NCI-H146 (cell line): ENCODE measurements at regions not wholly inside any gene's neighbourhood (a gene's known extent, or its start where the extent isn't known, plus 50 kb on each side); places are given as distances from the start of the nearest gene placed in this dataset.
A peak's percentile ranks its signal among the peaks of the same experiment; 100 is the strongest.

Source experiments
- DNase-seq: peaks from one replicate; lab custom pipeline; 2025; lab: John Stamatoyannopoulos, UW

DNA sequence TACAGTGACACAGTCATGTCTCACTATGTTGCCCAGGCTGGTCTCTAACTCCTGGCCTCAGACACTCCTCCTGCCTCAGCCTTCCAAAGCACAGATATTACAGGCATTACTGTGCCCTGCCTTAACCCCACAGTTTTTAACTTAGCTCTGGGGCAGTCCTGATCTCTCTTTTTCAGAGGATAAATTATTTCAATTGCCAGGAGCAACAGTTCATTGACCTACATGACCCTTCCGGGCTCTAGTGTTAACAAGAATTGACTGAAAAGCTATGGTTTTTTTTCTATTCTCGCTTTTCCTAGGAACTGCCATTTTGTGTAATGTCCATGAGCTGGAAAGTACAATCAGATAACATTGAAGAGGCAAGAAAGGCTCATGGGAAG is 92.8 kb downstream of the HNRNPLL start:
- no peak for DNase-seq

DNA sequence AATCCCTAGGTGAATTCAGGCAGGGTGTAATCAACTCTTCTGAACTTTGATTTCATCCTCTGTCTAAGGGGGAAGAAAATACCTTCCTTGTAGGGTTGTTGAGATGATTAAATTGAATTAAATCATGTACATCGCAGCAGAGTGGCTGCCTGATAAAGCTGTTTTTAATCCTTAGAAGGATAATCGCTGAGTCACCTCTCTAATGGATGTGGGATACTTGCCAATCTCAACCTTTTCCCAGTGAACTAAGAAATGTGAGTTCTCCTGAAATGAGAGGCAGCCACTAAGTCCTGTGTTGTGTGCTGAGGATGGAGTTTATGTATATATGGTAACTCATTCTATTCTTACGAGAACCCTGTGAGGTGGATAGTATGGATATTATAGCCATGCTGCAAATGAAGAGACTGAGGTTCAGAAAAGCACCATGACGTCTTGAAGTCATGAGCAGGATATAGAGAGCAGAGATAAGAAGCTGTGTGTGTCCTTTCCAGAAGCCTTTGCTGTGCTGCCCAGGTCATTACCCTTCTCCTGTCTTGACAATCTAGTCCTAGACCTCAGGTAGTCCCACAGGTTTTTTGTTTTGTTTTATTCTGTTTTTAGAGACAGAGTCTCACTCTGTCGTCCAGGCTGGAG is 93.3 kb downstream of the HNRNPLL start:
- no peak for DNase-seq

DNA sequence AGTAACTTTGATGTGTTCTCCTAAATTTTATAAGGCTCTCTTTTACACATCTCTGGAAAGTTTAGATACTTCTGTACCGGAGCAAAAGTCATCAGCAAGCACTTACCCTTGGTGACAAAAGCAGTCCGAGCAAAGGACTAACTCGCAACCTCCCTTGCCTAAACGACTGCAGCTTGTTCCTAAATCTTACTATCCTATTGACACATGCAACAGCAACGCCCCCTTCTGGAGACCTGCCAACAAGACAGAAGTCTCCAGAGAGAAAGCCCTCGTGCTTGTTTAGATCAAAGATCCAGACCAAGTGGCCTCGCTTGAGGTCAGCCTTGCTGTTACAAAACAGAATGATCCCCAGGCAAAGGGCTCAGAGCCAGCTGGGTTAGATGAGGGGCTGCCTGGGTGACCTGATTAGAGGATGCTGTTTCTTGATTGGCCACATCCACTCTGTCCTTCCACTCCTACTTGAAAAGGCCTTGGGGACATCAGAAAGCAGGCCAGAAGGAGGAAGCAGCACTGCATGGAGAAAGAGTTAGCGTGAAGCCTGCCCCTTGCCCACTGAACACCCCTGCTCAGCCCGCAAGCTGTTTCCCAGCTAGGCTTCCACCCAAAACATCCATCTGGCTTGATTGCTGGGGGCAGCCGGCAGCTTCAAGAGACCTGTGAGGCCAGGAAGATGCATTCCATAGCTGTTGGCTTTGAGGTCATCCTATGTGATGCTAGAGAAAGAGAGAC is 94.3 kb downstream of the HNRNPLL start:
- DNase-seq, result peak; percentile 82

DNA sequence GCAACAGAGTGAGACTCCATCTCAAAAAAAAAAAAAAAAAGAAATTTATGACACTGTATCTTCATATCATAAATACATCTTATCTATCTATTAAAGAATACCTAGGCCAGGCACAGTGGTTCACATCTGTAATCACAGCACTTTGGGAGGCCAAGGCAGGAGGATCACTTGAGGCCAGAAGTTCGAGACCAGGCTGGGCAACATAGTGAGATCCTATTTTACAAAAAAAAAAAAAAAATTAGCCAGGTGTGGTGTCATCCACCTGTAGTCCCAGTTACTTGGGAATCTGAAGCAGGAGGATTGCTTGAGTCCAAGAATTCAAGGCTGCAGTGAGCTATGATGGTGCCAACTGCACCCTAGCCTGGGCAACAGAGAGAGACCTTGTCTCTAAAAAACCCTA is 95.0 kb downstream of the HNRNPLL start:
- no peak for DNase-seq

DNA sequence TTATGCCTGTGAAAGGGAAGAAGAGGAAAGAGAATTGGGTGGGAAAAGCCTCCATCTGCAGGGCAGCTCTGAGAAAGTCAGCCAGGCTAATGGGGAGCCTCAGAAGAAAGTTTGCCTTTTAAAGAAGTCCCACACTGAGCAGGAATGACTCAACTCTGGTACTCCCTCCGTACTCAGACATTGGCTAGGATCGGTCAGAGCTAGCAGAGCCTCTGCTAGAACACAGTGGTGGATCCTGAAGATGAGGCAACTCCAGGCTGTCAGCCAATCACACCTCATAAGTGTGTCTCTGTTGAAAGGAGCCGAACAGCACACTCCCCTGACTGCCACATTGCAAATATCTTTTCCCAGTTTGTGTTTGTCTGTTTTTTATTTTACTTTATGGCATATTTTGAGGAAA is 96.9 kb downstream of the HNRNPLL start:
- DNase-seq, result no peak

DNA sequence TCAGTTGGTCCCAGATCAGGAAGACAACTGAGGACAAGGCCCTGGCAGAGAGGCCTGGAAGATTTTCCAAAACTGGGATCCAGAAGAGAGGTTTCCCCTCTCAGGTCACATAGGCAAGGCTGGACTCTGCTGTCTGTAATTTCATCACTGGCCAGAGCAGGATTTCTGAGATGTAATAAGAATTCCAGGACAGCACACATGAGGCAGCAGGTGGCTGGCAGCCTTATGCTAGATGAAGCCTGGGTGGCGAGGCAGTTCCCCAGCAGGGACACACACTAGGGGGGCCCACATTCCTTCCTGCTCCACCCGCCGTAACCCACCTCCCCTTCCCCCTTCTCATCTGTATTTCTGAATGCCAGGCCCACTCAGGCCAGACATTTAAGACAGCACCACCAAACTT is 98.6 kb downstream of the HNRNPLL start:
- no peak for DNase-seq

DNA sequence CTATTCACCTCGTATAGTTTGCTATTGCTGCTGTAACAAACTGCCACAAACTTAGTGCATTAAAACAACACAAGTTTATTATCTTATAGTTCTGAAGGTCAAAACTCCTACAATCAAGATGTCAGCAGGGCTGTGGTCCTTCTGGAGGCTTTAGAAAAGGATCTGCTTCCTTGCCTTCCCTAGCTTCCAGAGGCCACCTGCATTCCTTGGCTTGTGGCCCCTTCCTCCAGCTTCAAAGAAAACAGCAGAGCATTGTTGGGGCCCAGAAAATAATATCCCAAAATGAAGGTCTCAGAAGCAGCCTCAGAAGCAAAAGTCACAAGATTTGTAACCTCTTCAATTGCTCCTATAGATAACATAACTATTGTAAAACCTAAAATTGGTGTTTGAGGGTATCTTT is 100.6 kb downstream of the HNRNPLL start:
- DNase-seq, result no peak

DNA sequence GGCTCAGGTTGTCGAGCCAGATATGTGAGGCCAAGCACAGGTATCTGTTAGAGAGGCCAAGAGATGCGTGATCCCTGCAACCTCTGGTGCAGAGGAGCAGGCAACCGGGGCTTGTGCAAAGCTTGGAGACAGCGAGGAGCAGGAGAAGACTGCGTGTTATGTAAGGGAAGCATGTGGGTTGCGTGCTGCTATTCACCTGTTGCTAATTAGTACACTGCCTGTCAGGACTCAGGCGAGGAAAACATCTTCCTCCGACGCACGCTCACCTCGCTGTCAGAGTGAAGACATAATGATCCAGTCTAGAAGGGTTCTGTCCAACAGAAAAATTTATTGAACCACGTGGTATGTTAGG is 102.5 kb downstream of the HNRNPLL start:
- no peak for DNase-seq

DNA sequence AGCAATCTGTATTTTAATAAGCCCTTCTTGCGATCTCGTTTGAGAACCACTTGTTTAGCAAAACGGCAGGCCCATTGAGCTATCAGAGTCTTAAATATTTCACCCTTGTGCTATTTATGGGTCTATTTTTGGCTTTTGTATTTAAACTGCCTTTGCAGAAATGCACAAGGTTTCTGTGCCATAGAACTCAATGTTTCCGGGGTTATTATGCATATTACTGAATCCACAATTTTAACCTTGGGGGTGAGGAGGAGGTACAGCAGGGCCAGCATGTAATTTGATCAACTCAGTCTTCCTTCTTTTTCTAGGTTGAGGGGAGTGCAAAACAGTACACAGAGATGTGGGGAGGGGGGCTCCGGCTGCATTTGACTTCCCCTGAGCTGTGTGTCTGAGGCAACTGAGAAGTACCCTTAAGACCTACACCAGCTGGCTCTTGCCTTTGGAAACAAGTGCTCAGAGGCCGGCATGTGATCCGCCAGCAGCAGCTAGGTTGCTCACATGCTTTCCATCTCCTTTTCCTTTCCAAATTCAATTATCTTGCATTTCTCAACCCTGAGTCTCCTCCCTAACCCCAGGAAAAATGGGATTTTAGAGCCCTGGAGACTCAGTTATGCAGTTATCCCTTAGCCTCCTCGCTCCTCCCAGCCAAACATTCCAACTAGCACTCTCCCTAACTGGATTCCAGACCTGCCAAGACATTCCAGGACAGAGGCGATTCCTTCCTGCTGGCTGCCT is 103.0 kb downstream of the HNRNPLL start:
- no peak for DNase-seq

DNA sequence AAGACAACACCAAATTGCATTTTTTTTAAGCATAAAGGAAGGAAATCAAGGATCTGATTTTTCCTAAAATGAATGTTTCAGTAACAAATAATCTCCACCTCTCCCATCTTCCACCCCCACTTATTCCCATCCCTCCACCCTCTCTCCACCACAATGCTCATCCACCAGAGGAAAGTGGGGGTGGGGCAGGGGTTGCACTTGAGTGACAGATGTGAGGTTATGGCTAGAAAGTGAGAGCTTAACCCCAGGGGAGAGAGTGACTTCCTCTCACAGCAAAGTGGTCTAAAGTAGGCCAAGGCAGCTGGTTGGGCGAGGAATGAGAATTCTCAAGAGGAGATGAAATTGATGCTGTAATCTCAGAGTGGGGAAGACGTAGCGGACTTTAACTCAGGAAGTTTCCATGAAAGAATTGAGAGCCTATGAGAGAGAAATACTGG is 104.7 kb downstream of the HNRNPLL start:
- peak; percentile 37 for DNase-seq

DNA sequence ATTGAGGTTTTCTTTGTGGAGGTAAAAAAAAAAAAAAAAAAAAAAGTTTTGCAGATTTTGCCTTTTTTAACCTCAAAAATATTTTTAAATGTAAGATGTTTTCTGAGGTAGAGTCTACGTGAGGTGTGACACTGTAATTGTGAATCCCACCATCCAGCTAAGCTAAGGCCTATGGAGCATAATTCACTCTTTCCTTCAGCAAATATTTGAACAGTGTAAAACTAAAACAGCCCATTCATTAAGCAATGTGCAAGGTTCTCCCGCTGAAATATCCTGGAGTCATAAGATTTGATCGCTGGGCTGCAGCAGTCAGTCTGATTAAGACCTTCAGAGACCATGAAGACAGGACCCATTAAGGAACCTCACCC is 105.1 kb downstream of the HNRNPLL start:
- DNase-seq, result peak; percentile 49

DNA sequence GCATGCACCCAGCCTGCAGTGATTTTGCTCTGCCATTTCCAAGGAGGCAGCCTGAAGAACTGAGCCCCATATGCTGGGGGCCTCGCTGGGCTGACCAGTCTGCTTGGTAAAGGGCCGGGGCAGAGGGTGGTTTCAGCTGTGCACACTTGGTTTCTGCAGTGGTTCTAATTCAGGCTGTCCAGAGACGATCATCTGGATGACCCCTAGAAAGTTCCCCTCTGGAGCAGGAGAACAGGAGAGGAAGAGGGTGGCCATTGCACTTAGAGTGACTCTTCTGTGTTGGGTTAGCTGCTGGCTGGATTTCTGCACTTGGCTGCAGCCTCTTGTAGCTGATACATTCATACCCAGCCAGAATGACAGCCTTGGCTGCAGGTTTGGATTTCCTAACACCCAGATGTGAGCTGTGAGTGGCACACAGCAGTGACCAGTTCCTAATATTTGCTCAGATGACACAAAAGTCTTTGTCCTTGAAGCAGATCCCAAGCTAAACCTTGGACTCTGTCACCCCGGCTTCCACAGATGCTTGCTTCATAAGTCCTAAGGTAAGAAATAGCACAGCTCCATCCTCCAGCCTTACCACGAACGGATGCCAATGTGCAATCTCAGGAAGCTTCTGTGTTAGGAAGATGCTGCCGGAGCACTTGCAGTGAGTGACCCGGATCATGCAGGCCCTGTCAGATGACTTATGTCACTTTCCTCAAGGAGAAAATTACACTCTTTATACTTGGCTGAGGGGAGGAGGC is 105.6 kb downstream of the HNRNPLL start:
- DNase-seq, result peak; percentile 26

DNA sequence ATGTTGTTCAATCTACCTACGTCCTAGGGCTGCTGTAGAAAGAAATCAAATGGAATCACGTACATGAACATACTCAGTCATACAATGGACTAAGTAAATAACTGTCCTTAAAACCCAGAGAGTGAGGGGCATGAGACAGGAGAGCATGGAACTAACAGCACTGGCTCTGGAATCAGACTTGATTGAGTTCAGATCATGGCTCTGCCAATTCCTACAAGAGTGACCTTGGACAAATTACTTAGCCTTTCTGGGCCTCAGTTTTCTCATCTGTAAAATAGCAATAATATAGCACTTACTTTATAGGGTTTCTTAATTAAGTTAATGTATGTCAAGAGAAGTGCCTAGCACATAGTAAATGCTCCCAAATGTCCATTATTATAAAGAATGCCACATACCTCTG is 106.8 kb downstream of the HNRNPLL start:
- DNase-seq, result no peak

DNA sequence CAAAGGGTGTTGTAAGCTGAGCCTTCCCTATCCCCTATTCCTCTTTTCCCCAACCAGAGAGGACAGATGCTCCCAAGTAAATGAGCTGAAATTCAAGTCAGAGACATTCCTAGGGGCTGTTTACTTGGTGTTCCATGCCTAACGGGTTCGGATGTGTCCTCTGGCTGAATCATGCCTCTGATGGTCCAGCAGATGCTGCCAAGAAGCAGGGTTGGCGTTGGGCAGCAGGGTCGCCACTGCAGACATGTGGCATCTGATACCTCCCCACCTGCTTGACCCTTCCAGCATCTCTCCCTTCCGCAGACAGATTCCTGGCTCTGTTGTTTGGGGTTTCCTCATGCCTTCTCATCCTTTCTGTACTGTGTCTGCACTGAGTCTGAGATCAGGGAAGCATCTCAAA is 108.3 kb downstream of the HNRNPLL start:
- no peak for DNase-seq

DNA sequence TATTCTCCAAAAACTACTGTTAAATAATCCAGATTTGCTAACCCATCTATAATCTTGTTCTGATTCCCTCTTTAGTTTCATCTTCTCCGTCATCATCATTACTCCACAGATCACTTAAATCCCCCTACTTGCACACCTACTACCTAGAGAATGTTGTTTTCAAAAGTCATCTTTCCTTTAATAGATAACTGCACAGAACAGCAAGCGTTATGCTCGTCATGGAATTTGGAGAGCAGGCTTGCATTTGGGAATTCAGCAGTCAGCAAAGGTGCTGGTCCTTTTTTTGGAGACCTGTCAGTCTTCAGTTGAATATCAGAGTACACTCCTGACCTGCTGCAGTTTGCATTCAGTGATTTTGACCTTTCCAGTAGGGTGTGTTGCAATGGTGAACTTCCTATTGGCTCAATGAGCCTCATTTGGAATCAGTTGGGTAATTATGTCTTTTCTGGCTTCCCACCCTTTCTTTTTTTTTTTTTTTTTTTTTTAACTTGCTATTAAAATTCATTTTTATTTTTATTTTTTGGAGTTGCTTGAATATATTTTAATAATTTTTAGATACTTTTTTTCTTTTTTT is 110.6 kb downstream of the HNRNPLL start:
- no peak for DNase-seq

DNA sequence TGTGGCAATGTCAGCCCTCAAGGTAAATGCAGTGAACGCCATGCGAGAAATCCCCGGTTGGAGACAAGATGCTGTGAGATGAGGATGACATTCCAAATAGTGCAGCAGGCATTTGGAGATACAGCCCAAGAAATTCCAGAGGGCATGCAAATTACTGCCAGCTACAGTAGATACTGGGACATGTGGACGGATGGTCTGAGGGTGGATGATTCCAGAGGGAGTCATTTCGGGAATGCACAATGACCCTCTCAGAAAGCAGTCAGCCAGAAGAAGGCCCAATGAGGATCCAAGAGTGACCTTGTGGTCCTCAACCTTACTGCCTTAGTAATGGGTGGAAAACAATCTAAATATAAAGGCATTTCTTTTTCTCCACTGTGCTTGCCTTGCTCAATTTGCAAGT is 111.3 kb downstream of the HNRNPLL start:
- DNase-seq, result no peak

DNA sequence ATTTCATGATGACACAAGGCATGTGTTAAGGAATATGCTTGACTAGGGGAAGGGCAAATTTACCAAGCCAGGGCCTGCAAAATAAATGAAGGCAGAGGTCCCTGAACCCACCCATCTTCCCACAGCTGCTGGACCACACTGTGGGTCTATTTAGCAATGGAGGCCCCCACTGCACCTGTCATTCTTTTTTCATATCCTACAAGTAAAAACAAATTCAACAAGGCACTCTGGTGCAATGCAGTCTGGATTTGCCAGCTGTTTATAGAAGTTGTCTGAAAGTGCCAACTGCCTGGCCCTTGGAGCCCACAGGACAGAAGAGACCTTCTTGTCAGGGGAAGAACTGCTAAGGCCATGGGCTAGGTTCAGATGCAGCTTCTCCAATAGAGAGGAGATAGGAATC is 112.8 kb upstream of the ATL2 start:
- no peak for DNase-seq

DNA sequence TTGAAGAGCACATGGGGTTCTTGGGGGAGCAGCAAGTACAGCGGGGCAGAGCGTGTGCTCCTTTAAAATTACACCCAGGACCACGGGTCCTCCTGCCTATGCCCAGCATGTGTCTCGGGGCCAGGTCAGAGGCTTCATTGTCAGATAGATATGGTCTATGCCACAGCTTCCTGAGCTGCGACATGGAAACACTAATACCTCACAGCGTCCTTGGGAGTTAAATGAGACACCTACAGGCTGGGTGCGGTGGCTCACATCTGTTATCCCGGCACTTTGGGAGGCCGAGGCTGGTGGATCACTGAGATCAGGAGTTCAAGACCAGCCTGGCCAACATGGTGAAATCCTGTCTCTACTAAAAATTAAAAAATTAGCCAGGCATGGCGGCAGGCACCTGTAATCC is 110.8 kb upstream of the ATL2 start:
- no peak for DNase-seq

DNA sequence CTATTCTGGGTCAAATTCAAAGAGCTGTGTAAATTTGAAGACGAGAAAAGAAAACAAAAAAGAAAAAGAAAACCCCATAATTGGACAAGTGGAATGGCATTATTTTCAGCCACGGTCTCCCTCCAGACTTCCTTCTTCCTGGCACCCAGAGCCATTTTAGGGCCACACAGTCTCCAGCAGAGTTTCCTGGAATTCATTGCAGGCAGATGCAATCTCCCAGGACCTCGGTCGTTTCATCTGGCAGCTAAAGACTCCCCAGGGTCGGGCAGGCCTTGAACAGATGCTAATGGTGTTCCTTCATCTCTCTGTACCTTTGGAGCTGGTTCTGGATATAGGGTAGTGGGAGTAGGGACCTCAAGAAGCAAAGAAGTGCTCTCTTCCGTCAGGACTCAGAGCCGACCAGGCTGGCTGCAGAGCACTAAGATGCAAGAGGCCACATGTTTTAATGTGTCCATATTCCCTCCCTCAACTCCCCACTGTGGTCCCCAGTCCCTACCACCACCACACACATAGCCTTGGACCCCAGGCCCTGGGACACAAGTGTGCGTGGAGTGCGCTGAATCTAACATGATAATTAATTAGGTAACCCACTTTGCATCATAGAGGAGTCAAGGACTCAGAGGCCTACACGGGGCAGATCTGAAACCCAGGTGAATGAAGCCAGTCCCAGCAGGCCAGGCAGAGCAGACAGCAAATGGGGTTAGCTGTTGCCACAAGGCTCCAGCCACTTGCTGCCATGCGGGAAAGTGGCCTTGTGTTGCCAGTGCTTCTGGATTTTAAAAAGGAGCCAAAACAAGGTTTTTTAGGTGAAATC is 109.3 kb upstream of the ATL2 start:
- no peak for DNase-seq

DNA sequence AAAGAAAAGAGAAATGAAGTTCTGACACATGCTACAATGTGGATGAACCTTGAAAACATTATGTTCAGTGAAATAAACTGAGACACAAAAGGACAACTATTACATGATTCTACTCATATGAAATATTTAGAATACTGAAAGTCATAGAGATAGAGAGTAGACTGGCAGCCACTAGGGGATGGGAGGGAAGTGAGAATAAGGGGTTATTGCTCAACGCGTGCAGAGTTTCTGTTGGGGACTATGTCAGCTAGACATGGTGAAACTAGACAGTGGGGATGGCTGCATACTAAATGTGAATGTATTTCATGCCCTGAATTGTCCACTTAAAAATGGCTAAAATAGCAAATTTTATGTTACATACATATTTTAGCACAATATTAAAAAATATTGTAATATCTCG is 108.7 kb upstream of the ATL2 start:
- DNase-seq, result no peak

DNA sequence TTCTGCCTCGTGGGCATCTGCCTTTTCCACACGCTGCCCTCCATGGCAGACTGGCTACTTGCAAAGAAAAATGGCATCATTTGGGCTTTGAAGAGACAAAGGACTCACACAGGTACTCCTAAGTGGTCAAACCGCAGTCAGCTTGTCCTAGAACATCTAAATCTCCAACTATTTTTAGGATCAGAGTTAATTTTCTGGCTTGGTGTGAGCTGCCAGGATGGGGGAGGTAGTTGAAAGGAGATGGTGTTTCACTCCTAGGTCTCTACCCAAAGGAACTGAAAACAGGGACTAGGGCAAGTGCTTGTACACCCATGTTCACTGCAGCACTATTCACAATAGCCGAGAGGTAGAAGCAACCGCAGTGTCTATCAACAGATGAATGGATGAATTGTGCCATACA is 107.9 kb upstream of the ATL2 start:
- DNase-seq, result no peak
